GM18861 (cell line): ENCODE measurements at regions not wholly inside any gene's neighbourhood (a gene's known extent, or its start where the extent isn't known, plus 50 kb on each side); places are given as distances from the start of the nearest gene placed in this dataset.

Experiments used
- ATAC-seq: cut with Tn5 transposase; IDR thresholded peaks from one replicate; pipeline ENCODE4 v1.9.1; 2021; ENCODE audit not compliant: unreplicated experiment

- ATAC-seq = no peak
Observed at GRCh38 chr16:55115506-55115905, 184.8 kb downstream of the IRX5 start.

- no peak for ATAC-seq
Observed at GRCh38 chr16:55116165-55116920, 185.7 kb downstream of the IRX5 start.

GRCh38 chr16:55118701-55119260 lies 188.1 kb downstream of the IRX5 start:
- ATAC-seq = no peak

GRCh38 chr16:55120408-55120807 lies 189.7 kb downstream of the IRX5 start:
- ATAC-seq = no peak

DNA sequence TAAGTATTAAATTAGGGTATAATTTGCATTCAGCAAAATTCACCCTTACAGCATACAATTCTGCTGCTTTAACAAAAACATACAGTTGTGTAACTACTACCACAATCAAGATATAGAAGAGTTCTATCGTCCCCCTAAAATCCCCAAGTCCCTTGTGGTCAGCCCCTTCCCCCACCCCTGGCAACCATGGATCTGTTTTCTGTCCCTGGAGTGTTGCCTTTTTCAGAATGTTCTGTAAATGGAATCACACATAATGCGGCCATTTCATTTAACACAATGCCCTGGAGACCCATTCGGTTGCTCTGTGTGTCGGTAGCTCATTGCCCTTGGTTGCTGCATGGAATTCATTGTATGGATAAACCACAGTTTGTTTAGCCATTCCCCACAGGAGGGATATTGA lies 190.2 kb downstream of the IRX5 start:
- ATAC-seq = no peak

DNA sequence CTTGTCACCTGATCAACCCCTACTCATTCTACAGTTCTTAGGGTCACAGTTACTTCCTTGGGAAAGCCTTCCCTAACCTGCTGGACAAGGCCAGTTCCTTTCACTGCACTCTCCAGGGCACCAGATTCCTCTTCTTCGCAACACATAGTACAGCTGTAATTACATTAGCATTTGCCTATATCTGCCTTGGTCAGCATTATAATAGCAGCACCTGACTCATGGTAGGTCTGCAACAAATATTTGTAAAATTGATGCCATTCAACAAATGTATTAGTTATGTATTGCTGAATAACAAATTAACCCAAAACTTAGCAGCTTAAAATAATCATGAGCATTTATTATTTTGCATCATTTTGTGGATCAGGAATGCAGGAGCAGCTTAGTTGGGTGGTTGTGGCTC lies 193.0 kb downstream of the IRX5 start:
- ATAC-seq = no peak

DNA sequence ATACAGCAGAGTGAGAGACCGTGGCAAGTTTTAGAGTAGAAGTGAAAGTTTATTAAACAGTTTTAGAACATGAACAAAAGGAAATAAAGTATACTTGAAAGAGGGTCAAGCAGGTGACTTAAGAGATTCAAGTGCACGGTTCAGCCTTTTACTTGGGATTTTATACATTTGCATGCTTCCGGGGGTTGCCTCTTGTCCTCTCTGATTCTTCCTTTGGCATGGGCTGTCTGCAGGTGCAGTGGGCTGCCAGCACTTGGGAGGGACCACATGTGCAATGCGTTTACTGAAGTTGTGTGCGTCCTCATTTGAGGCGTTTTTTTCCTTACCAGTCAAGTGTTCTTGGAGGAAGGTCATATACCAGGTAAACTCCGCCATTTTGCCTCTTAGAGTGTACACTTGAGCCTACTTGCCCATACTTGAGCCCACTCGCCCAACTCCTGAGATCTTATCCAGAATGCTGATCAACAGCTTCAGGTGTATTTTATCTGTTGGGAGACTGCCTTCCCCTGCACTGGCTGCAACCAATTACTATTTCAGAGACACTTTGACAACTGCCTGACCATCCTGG lies 195.2 kb downstream of the IRX5 start:
- ATAC-seq = no peak

DNA sequence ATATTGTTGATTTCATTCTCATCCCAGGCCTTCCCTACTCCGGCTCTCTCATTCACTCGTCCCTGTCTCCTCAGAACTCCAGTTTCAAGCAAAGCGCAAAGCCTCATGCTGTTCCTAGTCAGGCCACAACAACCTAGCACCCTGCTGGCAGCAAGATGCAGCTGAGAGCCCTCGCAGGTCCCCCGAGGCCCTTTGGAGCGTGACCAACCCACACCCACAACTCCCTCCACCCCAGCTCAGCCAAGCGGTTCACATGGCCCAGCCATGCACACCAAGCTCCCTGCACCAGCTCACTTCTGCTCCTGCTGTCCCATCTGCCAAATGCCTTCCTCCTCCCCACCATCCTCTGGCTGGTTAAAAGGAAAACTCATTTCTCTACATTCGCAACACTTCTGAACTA lies 195.8 kb downstream of the IRX5 start:
- no peak for ATAC-seq

- no peak for ATAC-seq
Observed at GRCh38 chr16:55130456-55130855, 193.5 kb upstream of the IRX6 start.

- ATAC-seq = no peak
Observed at GRCh38 chr16:55130911-55131310, 193.1 kb upstream of the IRX6 start.

DNA sequence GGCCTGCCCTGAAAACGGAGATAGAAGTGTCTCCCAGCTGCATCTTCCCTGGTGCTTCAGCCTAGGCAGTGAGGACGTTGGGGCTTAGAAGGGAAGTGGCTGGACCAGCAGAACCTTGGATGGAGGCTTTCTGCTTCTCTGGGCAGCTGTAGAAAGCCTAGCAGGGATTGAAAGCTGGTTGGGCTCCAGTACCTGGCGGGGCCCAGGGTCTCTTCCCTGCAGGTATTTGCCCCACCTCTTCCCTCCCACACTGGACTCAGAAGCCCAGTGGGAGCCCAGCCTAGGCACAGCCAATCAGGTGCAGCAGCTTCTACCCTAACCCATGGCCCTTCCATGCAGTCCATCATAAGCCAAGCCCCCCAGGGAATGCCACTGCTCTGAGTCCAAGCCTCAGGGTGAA lies 190.3 kb upstream of the IRX6 start:
- no peak for ATAC-seq

- no peak for ATAC-seq
Observed at GRCh38 chr16:55136356-55137150, 187.4 kb upstream of the IRX6 start.

GRCh38 chr16:55138298-55138697 lies 185.7 kb upstream of the IRX6 start:
- no peak for ATAC-seq

DNA sequence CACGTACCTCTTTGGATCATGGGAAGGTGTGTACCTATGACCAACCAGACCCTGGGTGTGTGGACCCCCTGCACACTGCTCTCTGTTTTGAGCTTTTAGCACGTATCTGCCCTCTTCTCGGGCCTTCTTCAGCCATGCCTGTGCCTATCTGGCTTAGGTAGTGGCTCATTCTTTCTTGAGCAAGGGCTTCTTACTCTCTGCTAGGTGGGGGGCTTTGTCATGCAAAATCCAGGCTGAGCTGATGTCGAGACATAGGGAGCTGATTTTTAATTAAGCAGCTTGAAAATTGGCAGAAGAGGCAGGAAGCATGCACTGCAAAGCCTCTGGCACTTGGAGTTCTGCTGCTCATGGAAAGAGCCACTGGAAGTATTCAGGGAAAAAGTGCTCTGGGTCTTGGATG lies 181.6 kb upstream of the IRX6 start:
- no peak for ATAC-seq

DNA sequence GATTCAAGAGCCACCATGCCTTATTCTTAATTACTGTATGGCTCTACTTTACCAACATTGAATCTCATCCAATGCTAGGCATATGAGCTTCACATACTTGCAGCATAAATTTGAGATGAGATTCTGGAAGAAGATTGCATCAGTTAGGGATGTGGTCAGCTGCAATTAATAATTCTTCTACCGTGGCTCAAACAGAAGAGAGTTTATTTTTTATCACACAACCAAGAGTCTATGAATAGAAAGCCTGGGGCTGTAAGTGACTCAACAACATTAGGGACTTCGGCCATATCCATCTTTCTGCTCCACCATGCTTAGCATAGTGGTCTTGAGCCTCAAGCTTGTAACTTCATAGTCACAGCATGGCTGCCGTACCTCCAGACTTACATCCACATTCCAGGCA lies 179.4 kb upstream of the IRX6 start:
- no peak for ATAC-seq

- no peak for ATAC-seq
Observed at GRCh38 chr16:55145771-55146603, 178.0 kb upstream of the IRX6 start.

DNA sequence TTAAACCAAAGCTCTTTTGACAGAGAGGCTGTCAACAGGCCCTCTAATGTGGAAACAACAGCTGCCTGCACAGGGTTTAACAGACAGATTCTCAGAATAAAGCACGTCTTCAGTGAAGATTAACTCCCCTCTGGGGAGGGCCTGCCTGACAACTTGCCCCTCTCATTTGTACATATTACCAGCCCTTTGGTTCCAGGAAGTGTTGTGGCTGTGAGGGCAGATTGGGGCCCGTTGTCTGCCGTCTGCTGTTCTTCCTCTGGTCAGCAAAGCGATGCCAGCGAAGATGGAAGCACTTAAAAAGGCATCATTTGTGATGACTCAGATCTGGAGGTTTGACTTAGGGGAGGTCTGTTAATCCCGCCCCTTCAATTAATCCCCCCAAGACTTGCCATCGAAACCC lies 177.0 kb upstream of the IRX6 start:
- no peak for ATAC-seq

DNA sequence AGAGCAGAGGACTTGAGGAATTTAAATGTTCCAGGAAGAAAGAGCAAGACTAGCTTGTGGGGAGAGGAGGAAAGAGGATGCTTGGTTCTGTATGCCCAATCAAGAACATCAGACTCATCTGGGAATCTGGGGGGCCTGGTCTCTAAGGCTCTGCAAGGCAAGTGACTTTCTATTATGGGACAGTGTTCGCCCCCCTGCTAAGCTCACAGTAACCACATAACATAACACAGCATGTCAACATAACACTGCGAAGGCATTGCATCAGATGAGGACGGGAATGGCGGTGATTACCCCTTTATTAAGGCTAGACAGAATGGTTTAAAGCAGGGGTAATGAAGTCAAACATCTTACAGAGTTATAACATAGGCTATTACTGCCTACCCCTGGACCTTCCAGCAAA lies 176.6 kb upstream of the IRX6 start:
- no peak for ATAC-seq

- no peak for ATAC-seq
Observed at GRCh38 chr16:55149622-55150021, 174.4 kb upstream of the IRX6 start.

- no peak for ATAC-seq
Observed at GRCh38 chr16:55151561-55152305, 172.3 kb upstream of the IRX6 start.
